Fibroblast of lung (primary cell): ENCODE measurements at regions not wholly inside any gene's neighbourhood (a gene's known extent, or its start where the extent isn't known, plus 50 kb on each side); places are given as distances from the start of the nearest gene placed in this dataset.

Experiments
- EZH2 ChIP-seq: IDR thresholded peaks from 2 replicates; pipeline ENCODE4 v1.5.1; 2012; ENCODE audit warnings: low read length, control low read depth, mild to moderate bottlenecking; ENCODE audit errors: missing control alignments
- TF ChIP-seq, protein P1 (sequence below), 2 donors: IDR thresholded peaks in 1 of 2; conservative IDR thresholded peaks in 1 of 2; 1 replicate in 1 of 2; 2 replicates in 1 of 2; pipeline ENCODE4 v1.5.1; 2011 to 2012; ENCODE audit warnings: low read length in 2 of 2, control low read depth in 1 of 2, inconsistent platforms in 1 of 2, low read depth in 1 of 2, mild to moderate bottlenecking in 1 of 2

DNA sequence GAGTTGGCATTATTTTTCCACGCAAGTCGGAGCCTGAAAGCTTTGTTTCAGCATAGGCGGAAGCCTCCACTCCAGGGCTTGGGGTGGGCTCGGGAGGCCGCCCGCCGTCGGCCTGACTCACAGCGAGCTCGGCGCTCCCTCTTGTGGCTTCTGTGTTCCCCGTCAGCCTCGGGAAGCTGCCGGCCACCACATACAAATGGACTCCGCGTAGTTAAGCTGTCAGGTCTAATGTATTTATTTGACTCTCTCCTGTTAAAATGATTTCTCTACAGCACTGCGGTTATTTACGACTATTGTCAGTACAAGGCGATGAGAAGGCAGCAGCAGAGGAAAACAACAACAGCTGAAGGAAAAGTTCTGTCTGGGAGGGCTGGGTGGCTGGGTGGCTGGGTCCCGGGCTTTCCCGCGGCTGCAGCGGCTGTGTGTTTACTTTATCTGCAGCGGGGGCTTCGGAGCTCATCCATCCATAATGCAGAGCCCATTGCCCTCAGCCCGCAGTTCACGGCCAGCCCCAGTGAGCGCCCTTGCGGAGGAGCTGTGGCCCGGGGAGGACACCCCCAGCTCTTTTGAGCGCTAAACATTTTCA lies 375.7 kb upstream of the CAMK1G start:
- TF ChIP-seq, protein P1, sequence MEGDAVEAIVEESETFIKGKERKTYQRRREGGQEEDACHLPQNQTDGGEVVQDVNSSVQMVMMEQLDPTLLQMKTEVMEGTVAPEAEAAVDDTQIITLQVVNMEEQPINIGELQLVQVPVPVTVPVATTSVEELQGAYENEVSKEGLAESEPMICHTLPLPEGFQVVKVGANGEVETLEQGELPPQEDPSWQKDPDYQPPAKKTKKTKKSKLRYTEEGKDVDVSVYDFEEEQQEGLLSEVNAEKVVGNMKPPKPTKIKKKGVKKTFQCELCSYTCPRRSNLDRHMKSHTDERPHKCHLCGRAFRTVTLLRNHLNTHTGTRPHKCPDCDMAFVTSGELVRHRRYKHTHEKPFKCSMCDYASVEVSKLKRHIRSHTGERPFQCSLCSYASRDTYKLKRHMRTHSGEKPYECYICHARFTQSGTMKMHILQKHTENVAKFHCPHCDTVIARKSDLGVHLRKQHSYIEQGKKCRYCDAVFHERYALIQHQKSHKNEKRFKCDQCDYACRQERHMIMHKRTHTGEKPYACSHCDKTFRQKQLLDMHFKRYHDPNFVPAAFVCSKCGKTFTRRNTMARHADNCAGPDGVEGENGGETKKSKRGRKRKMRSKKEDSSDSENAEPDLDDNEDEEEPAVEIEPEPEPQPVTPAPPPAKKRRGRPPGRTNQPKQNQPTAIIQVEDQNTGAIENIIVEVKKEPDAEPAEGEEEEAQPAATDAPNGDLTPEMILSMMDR (conservative IDR thresholded peaks at IDR 0.05 in 1 of 2, IDR thresholded peaks at IDR 0.05 in 1 of 2; ENCODE audit: low read depth in 1 of 2, low read length in 2 of 2): peak; percentile 75 to 76
- TF ChIP-seq EZH2: peak; percentile 55
